H9 (cell line): ENCODE measurements at regions not wholly inside any gene's neighbourhood (a gene's known extent, or its start where the extent isn't known, plus 50 kb on each side); places are given as distances from the start of the nearest gene placed in this dataset.

ENCODE experiments used
- DNase-seq: peaks from one replicate; pipeline ENCODE4 v3.0.0-alpha.2; 2017
- H2AFZ ChIP-seq: one replicate; pipeline ENCODE4 v1.6.1; 2013; ENCODE audit warnings: mild to moderate bottlenecking, low read length, control low read depth, moderate library complexity
- H2AK5ac ChIP-seq: 2 replicates; pipeline ENCODE4 v1.6.1; 2013; ENCODE audit warnings: low read length, control low read depth, mixed read lengths; ENCODE audit not compliant: insufficient read length
- H2BK120ac ChIP-seq: one replicate; pipeline ENCODE4 v1.6.1; 2013; ENCODE audit warnings: low read depth, mild to moderate bottlenecking, low read length, control low read depth, inconsistent platforms; ENCODE audit not compliant: poor library complexity, severe bottlenecking
- H2BK12ac ChIP-seq: 2 replicates; pipeline ENCODE4 v1.6.1; 2013; ENCODE audit warnings: low read length, control low read depth, mixed read lengths, low read depth; ENCODE audit not compliant: insufficient read length
- H2BK15ac ChIP-seq: 2 replicates; pipeline ENCODE4 v1.6.1; 2013; ENCODE audit warnings: low read depth, low read length, control low read depth
- H2BK20ac ChIP-seq: one replicate; pipeline ENCODE4 v1.6.1; 2013; ENCODE audit warnings: low read depth, mild to moderate bottlenecking, low read length, control low read depth, inconsistent platforms; ENCODE audit not compliant: poor library complexity, severe bottlenecking
- H2BK5ac ChIP-seq: 2 replicates; pipeline ENCODE4 v1.6.1; 2013; ENCODE audit warnings: low read length, control low read depth, mixed read lengths; ENCODE audit not compliant: insufficient read length
- H3K14ac ChIP-seq: 2 replicates; pipeline ENCODE4 v1.6.1; 2013; ENCODE audit warnings: low read length, control low read depth; ENCODE audit not compliant: insufficient read depth
- H3K18ac ChIP-seq: 2 replicates; pipeline ENCODE4 v1.6.1; 2013; ENCODE audit warnings: low read depth, mild to moderate bottlenecking, mixed read lengths, low read length, control low read depth; ENCODE audit not compliant: insufficient read length
- H3K23ac ChIP-seq: 2 replicates; pipeline ENCODE4 v1.6.1; 2013; ENCODE audit warnings: low read length, control low read depth, mixed read lengths, low read depth; ENCODE audit not compliant: insufficient read length
- H3K23me2 ChIP-seq: 2 replicates; pipeline ENCODE4 v1.6.1; 2013; ENCODE audit warnings: low read depth, mild to moderate bottlenecking, mixed read lengths, low read length, control low read depth; ENCODE audit not compliant: insufficient read length, poor library complexity, severe bottlenecking
- H3K27ac ChIP-seq: 2 replicates; pipeline ENCODE4 v1.5.1; 2013; ENCODE audit warnings: low read length, control low read depth, mixed read lengths, low read depth; ENCODE audit not compliant: insufficient read length
- H3K27me3 ChIP-seq: 2 replicates; pipeline ENCODE4 v1.6.1; 2013; ENCODE audit warnings: low read length, control low read depth, inconsistent platforms; ENCODE audit not compliant: insufficient read depth
- H3K4ac ChIP-seq: 2 replicates; pipeline ENCODE4 v1.6.1; 2013; ENCODE audit warnings: low read depth, mild to moderate bottlenecking, control low read depth, inconsistent platforms, low read length, moderate library complexity
- H3K4me1 ChIP-seq: 2 replicates; pipeline ENCODE4 v1.6.1; 2013; ENCODE audit warnings: low read length, control low read depth, inconsistent platforms; ENCODE audit not compliant: insufficient read depth
- H3K4me2 ChIP-seq: 2 replicates; pipeline ENCODE4 v1.6.1; 2013; ENCODE audit warnings: low read length, control low read depth, mixed read lengths; ENCODE audit not compliant: insufficient read length, insufficient read depth
- H3K56ac ChIP-seq: 2 replicates; pipeline ENCODE4 v1.6.1; 2013; ENCODE audit warnings: low read depth, mild to moderate bottlenecking, mixed read lengths, low read length, control low read depth; ENCODE audit not compliant: insufficient read length
- H3K79me1 ChIP-seq: 2 replicates; pipeline ENCODE4 v1.6.1; 2013; ENCODE audit warnings: low read depth, mild to moderate bottlenecking, moderate library complexity, low read length, control low read depth, inconsistent platforms; ENCODE audit not compliant: insufficient read depth, poor library complexity, severe bottlenecking
- H3K79me2 ChIP-seq: 2 replicates; pipeline ENCODE4 v1.6.1; 2013; ENCODE audit warnings: low read length, control low read depth, inconsistent platforms; ENCODE audit not compliant: insufficient read depth
- H3K9ac ChIP-seq: 2 replicates; pipeline ENCODE4 v1.6.1; 2013; ENCODE audit warnings: low read length, control low read depth, mixed read lengths; ENCODE audit not compliant: insufficient read length; ENCODE audit errors: extremely low read depth
- H3K9me3 ChIP-seq: one replicate; pipeline ENCODE4 v1.6.1; 2013; ENCODE audit warnings: low read depth, low read length, inconsistent platforms; ENCODE audit not compliant: control insufficient read depth
- H3T11ph ChIP-seq: one replicate; pipeline ENCODE4 v1.6.1; 2013; ENCODE audit warnings: mild to moderate bottlenecking, low read length, control low read depth, inconsistent platforms
- H4K20me1 ChIP-seq: one replicate; pipeline ENCODE4 v1.6.1; 2013; ENCODE audit not compliant: control insufficient read depth, insufficient read length, insufficient read depth
- H4K5ac ChIP-seq: 2 replicates; pipeline ENCODE4 v1.6.1; 2013; ENCODE audit warnings: low read depth, mild to moderate bottlenecking, mixed read lengths, low read length, control low read depth; ENCODE audit not compliant: insufficient read length
- H4K8ac ChIP-seq: replicated peaks from 2 replicates; pipeline ENCODE4 v1.6.1; 2013; ENCODE audit warnings: low read length, control low read depth, mixed read lengths, low read depth; ENCODE audit not compliant: insufficient read length
- H4K91ac ChIP-seq: 2 replicates; pipeline ENCODE4 v1.6.1; 2013; ENCODE audit warnings: low read depth, mild to moderate bottlenecking, moderate library complexity, mixed read lengths, low read length, control low read depth; ENCODE audit not compliant: insufficient read length
- H3K27ac Mint-ChIP-seq, 3 experiments: 2 replicates in 2 of 3; 3 replicates in 1 of 3; pipeline ENCODE4 v1.8.0; 2020 to 2021; ENCODE audit warnings: mixed read lengths in 3 of 3, mild to moderate bottlenecking in 1 of 3, moderate library complexity in 1 of 3
- H3K27me3 Mint-ChIP-seq: 2 replicates; pipeline ENCODE4 v1.8.0; 2021; ENCODE audit warnings: low read depth, mild to moderate bottlenecking, moderate library complexity, mixed read lengths
- H3K36me3 Mint-ChIP-seq, 3 experiments: 2 replicates in 2 of 3; 3 replicates in 1 of 3; pipeline ENCODE4 v1.8.0; 2020 to 2021; ENCODE audit warnings: low read depth in 3 of 3, mixed read lengths in 3 of 3; ENCODE audit not compliant: insufficient read depth in 1 of 3
- H3K4me1 Mint-ChIP-seq, 2 experiments: 2 replicates each; pipeline ENCODE4 v1.8.0; 2020; ENCODE audit warnings: mixed read lengths in 2 of 2
- H3K4me3 Mint-ChIP-seq, 2 experiments: 2 replicates in 1 of 2; 3 replicates in 1 of 2; pipeline ENCODE4 v1.8.0; 2020 to 2021; ENCODE audit warnings: mild to moderate bottlenecking in 2 of 2, mixed read lengths in 2 of 2, moderate library complexity in 1 of 2
- H3K9me3 Mint-ChIP-seq, 2 experiments: 2 replicates in 1 of 2; 3 replicates in 1 of 2; pipeline ENCODE4 v1.8.0; 2020; ENCODE audit warnings: mild to moderate bottlenecking in 2 of 2, mixed read lengths in 2 of 2, moderate library complexity in 1 of 2
- CTCF ChIP-seq: fragments of 200-600 bp; sonication (generic); conservative IDR thresholded peaks from 3 replicates; pipeline ENCODE4 v1.8.0; 2021; ENCODE audit warnings: antibody characterized with exemption, mild to moderate bottlenecking
- WGBS: extraction: QIAGEN DNeasy Blood & Tissue Kit; methylation state at CpG from one replicate; pipeline ENCODE4 v1.1.7; 2013; ENCODE audit warnings: missing lambda C conversion rate, low lambda C conversion rate, mixed read lengths; ENCODE audit not compliant: insufficient read length; ENCODE audit errors: extremely low coverage; 5-methylcytosine and 5-hydroxymethylcytosine counted together

GRCh38 chr13:40442231-40442630, 224.2 kb downstream of the FOXO1 start:
- Histone ChIP-seq H3K23me2 (no peaks in the 10 kb centered on the region), H2AFZ (no peak overlapping the region), H4K8ac (no peak overlapping the region), H4K5ac (no peak overlapping the region), H3K18ac (no peak overlapping the region), H4K20me1 (no peaks in the 10 kb centered on the region), H4K91ac (no peak overlapping the region), H3K79me2 (no peaks in the 10 kb centered on the region), H2BK5ac (no peak overlapping the region), H3K27me3 (no peaks in the 10 kb centered on the region), H3K23ac (no peak overlapping the region), H3K27ac (no peak overlapping the region), H2AK5ac (no peak overlapping the region), H3K14ac (no peak overlapping the region), H2BK120ac (no peak overlapping the region), H3K9me3 (no peaks in the 10 kb centered on the region), H3K4me1 (no peaks in the 10 kb centered on the region), H2BK15ac (no peak overlapping the region), H2BK12ac (no peak overlapping the region), H2BK20ac (no peak overlapping the region), H3K4me2 (no peak overlapping the region), H3K79me1 (no peaks in the 10 kb centered on the region), H3K56ac (no peak overlapping the region), H3T11ph (no peak overlapping the region), H3K9ac (no peak overlapping the region), H3K4ac (no peak overlapping the region)
- no peak for DNase-seq
- Mint-ChIP-seq H3K9me3 (peaks cover 6 to 10% of the 10 kb centered on the region in 2 experiments; a peak in 3 of 5 replicates), H3K36me3 (peaks cover 0 to 10% (median 2%) of the 10 kb centered on the region in 3 experiments; a peak in 5 of 7 replicates), H3K27ac (no peak overlapping the region), H3K4me3 (no peak overlapping the region), H3K27me3 (peaks cover 1% of the 10 kb centered on the region), H3K4me1 (peaks cover 8 to 9% of the 10 kb centered on the region in 2 experiments; a peak in 3 of 4 replicates)
- TF ChIP-seq CTCF = no peak
- no CpG with 5 or more reads among the region's 5 CpGs for WGBS
